IMR-90 (cell line): ENCODE measurements at regions not wholly inside any gene's neighbourhood (a gene's known extent, or its start where the extent isn't known, plus 50 kb on each side); places are given as distances from the start of the nearest gene placed in this dataset.

Experiments used
- ATAC-seq: fragments of 200-7000 bp; cut with Tn5 transposase; 2 replicates; pipeline ENCODE4 v1.9.1; 2020; ENCODE audit warnings: low read depth, mild to moderate bottlenecking, moderate library complexity
- BruUV-seq: library from RNA; stranded (reverse); fragments of 400-500 nt; replicated peaks from 2 replicates; lab custom pipeline; 2021; lab: Mats Ljungman, UMichigan
- CTCF ChIA-PET: fragments of 300-600 bp; formaldehyde crosslinking; extraction: SDS; loops from one replicate; lab custom pipeline; 2021; ENCODE audit warnings: antibody characterized with exemption; lab: Yijun Ruan, JAX
- POLR2A ChIA-PET: fragments of 300-600 bp; sonication (Branson Sonifier 250); formaldehyde crosslinking; loops from one replicate; lab custom pipeline; 2022; ENCODE audit warnings: antibody characterized with exemption; ENCODE audit not compliant: unreplicated experiment; lab: Charles Lee
- DNase-seq: peaks from one replicate; pipeline ENCODE4 v3.0.0; 2013
- H2AFZ ChIP-seq: replicated peaks from 2 replicates; pipeline ENCODE3; 2013; ENCODE audit warnings: low read length, mild to moderate bottlenecking; ENCODE audit not compliant: poor library complexity
- H2AK5ac ChIP-seq: 2 replicates; pipeline ENCODE4 v1.6.1; 2013; ENCODE audit warnings: low read depth, low read length, inconsistent platforms
- H2AK9ac ChIP-seq: replicated peaks from 2 replicates; pipeline ENCODE3; 2013; ENCODE audit warnings: mild to moderate bottlenecking, low read depth, low read length, moderate library complexity; ENCODE audit not compliant: poor library complexity
- H2BK120ac ChIP-seq: 2 replicates; pipeline ENCODE4 v1.6.1; 2013; ENCODE audit warnings: low read depth, low read length, inconsistent platforms
- H2BK15ac ChIP-seq: 3 replicates; pipeline ENCODE4 v1.6.1; 2013; ENCODE audit warnings: low read depth, low read length, inconsistent platforms
- H2BK20ac ChIP-seq: 2 replicates; pipeline ENCODE4 v1.6.1; 2013; ENCODE audit warnings: low read depth, mild to moderate bottlenecking, inconsistent platforms, low read length, moderate library complexity
- H2BK5ac ChIP-seq: 2 replicates; pipeline ENCODE4 v1.6.1; 2013; ENCODE audit warnings: mild to moderate bottlenecking, low read depth, low read length, inconsistent platforms; ENCODE audit not compliant: poor library complexity, severe bottlenecking
- H3K14ac ChIP-seq: replicated peaks from 2 replicates; pipeline ENCODE4 v1.6.1; 2013; ENCODE audit warnings: low read depth, low read length, inconsistent platforms
- H3K18ac ChIP-seq: 2 replicates; pipeline ENCODE4 v1.6.1; 2013; ENCODE audit warnings: low read depth, low read length, control low read depth
- H3K23ac ChIP-seq: 2 replicates; pipeline ENCODE4 v1.6.1; 2013; ENCODE audit warnings: low read depth, low read length, inconsistent platforms
- H3K27ac ChIP-seq: 2 replicates; pipeline ENCODE4 v1.5.1; 2013; ENCODE audit warnings: mild to moderate bottlenecking, control low read depth, low read length; ENCODE audit not compliant: insufficient read depth
- H3K27me3 ChIP-seq: 2 replicates; pipeline ENCODE4 v1.6.1; 2013; ENCODE audit warnings: low read length; ENCODE audit not compliant: control insufficient read depth, insufficient read depth
- H3K36me3 ChIP-seq: 2 replicates; pipeline ENCODE4 v1.6.1; 2013; ENCODE audit warnings: low read length, mixed read lengths; ENCODE audit not compliant: control insufficient read depth, insufficient read depth
- H3K4ac ChIP-seq: 2 replicates; pipeline ENCODE4 v1.6.1; 2013; ENCODE audit warnings: low read depth, low read length, inconsistent platforms
- H3K4me1 ChIP-seq: 2 replicates; pipeline ENCODE4 v1.6.1; 2013; ENCODE audit warnings: low read length, mixed read lengths; ENCODE audit not compliant: control insufficient read depth, insufficient read depth
- H3K4me2 ChIP-seq: 2 replicates; pipeline ENCODE4 v1.6.1; 2013; ENCODE audit warnings: low read depth, mild to moderate bottlenecking, control low read depth, low read length, moderate library complexity
- H3K4me3 ChIP-seq: 2 replicates; pipeline ENCODE4 v1.5.1; 2013; ENCODE audit warnings: low read depth, mild to moderate bottlenecking, control low read depth, low read length, moderate library complexity; ENCODE audit not compliant: insufficient read depth
- H3K56ac ChIP-seq: 2 replicates; pipeline ENCODE4 v1.6.1; 2013; ENCODE audit warnings: low read length, inconsistent platforms; ENCODE audit not compliant: insufficient read depth; ENCODE audit errors: extremely low read depth
- H3K79me1 ChIP-seq, 2 experiments: 2 replicates each; pipeline ENCODE4 v1.6.1; 2013; ENCODE audit warnings: low read length in 2 of 2, inconsistent platforms in 1 of 2, low read depth in 1 of 2
- H3K9ac ChIP-seq: 2 replicates; pipeline ENCODE4 v1.6.1; 2013; ENCODE audit warnings: low read depth, low read length, control low read depth
- H3K9me1 ChIP-seq: 2 replicates; pipeline ENCODE4 v1.6.1; 2013; ENCODE audit warnings: low read length, inconsistent platforms; ENCODE audit not compliant: insufficient read depth
- H3K9me3 ChIP-seq: 2 replicates; pipeline ENCODE4 v1.6.1; 2013; ENCODE audit warnings: low read length; ENCODE audit not compliant: control insufficient read depth, insufficient read depth
- H4K20me1 ChIP-seq: 2 replicates; pipeline ENCODE4 v1.6.1; 2013; ENCODE audit warnings: low read length, inconsistent platforms; ENCODE audit not compliant: insufficient read depth
- H4K5ac ChIP-seq: 2 replicates; pipeline ENCODE4 v1.6.1; 2013; ENCODE audit warnings: mild to moderate bottlenecking, low read depth, low read length, control low read depth
- H4K8ac ChIP-seq, 2 experiments: 2 replicates each; pipeline ENCODE4 v1.6.1; 2013; ENCODE audit warnings: low read depth in 2 of 2, low read length in 2 of 2, control low read depth in 1 of 2, inconsistent platforms in 1 of 2
- H4K91ac ChIP-seq: 2 replicates; pipeline ENCODE4 v1.6.1; 2013; ENCODE audit warnings: low read depth, low read length, inconsistent platforms; ENCODE audit not compliant: insufficient read depth
- MXI1 ChIP-seq: IDR thresholded peaks from 2 replicates; pipeline ENCODE4 v1.6.1; 2012; ENCODE audit warnings: low read depth, mild to moderate bottlenecking, low read length, moderate library complexity, borderline replicate concordance
- SMC3 ChIP-seq: fragments of 150-350 bp; IDR thresholded peaks from 2 replicates; pipeline ENCODE4 v1.6.1; 2016; ENCODE audit warnings: low read depth, mild to moderate bottlenecking, antibody characterized with exemption, low read length, moderate library complexity
- USF2 ChIP-seq: fragments of 150-350 bp; IDR thresholded peaks from 2 replicates; pipeline ENCODE4 v1.6.1; 2017; ENCODE audit warnings: mild to moderate bottlenecking, antibody characterized with exemption, low read length, low read depth
- dilution Hi-C: fragments of 300-500 bp; cut with HindIII; formaldehyde crosslinking; loops from one replicate; pipeline ENCODE4 v1.14.3; 2018; ENCODE audit warnings: low sequenced_read_pairs; ENCODE audit not compliant: unreplicated experiment
- in situ Hi-C: fragments of 300-500 bp; cut with MboI; formaldehyde crosslinking; loops from 3 replicates; pipeline ENCODE4 v1.14.3; 2019; ENCODE audit warnings: low sequenced_read_pairs, inconsistent platforms, mixed read lengths
- intact Hi-C: fragments of 100-400 bp; cut with micrococcal nuclease; formaldehyde crosslinking; loops from 2 replicates; pipeline ENCODE4 v1.10.0; 2022

GRCh38 chr6:138714493-138714892 lies 59.1 kb upstream of the CCDC28A start:
- Histone ChIP-seq H3K36me3 (no peaks in the 10 kb centered on the region), H2AFZ (no peak overlapping the region), H4K8ac (no peak overlapping the region), H2AK5ac (no peak overlapping the region), H3K23ac (no peak overlapping the region), H3K79me1 (no peaks in the 10 kb centered on the region), H2BK20ac (no peak overlapping the region), H3K56ac (no peak overlapping the region), H3K4ac (no peak overlapping the region), H3K4me2 (no peak overlapping the region), H3K14ac (no peak overlapping the region), H2BK15ac (no peak overlapping the region), H3K4me3 (no peak overlapping the region), H3K27ac (no peak overlapping the region), H3K18ac (no peak overlapping the region), H4K20me1 (no peaks in the 10 kb centered on the region), H3K27me3 (peaks cover 8% of the 10 kb centered on the region), H3K9me1 (no peaks in the 10 kb centered on the region), H2BK5ac (no peak overlapping the region), H3K4me1 (peaks cover 4% of the 10 kb centered on the region), H3K9ac (no peak overlapping the region), H4K91ac (no peak overlapping the region), H4K5ac (no peak overlapping the region), H2AK9ac (no peak overlapping the region), H3K9me3 (peaks cover 9% of the 10 kb centered on the region), H2BK120ac (no peak overlapping the region)
- in situ Hi-C loops (no loop called here), dilution Hi-C loops (no loop called here), intact Hi-C loops (no loop called here)
- no peak for DNase-seq
- ATAC-seq: no peak
- POLR2A ChIA-PET: no interaction called here
- no TSS peak for BruUV-seq
- CTCF ChIA-PET: no interaction called here
- TF ChIP-seq USF2: no peak
- no peak for TF ChIP-seq SMC3
- TF ChIP-seq MXI1: no peak
